Fibroblast of pulmonary artery (primary cell): ENCODE measurements at regions not wholly inside any gene's neighbourhood (a gene's known extent, or its start where the extent isn't known, plus 50 kb on each side); places are given as distances from the start of the nearest gene placed in this dataset.

Experiments used
- DNase-seq: peaks from one replicate; pipeline ENCODE4 v3.0.0-alpha.2; 2010; ENCODE audit warnings: low read depth
- H3K4me3 ChIP-seq: replicated peaks from 2 replicates; pipeline ENCODE4 v1.5.1; 2011; ENCODE audit warnings: low read depth, mild to moderate bottlenecking, control low read depth, low read length, moderate library complexity
- CTCF ChIP-seq: IDR thresholded peaks from 2 replicates; pipeline ENCODE4 v1.5.1; 2011; ENCODE audit warnings: mild to moderate bottlenecking, control low read depth, low read length, inconsistent platforms; ENCODE audit errors: missing control alignments

DNA sequence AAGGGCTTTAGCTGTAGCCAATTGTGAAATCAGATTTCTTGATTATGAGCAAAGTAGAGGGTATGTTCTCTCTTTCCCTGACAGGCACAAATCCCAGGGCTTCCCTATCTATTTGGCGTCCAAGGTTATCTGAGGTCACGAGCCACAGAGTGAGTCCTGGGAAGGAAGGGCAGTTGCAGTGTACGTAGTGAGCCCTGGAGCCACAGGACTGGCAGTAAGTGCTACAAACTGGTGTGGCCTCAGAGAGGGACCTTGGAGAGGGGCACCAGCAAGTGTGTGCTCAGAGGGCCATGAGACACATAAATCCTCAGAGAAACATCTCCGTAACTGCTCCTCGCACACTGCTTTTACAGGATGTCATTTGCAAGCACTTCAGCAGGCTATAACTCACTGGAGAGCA is 115.5 kb upstream of the SH3BP4 start:
- no peak overlapping the region for H3K4me3 ChIP-seq
- no peak for DNase-seq
- no peak for TF ChIP-seq CTCF

- H3K4me3 ChIP-seq, result no peak overlapping the region
- no peak for DNase-seq
- no peak for TF ChIP-seq CTCF
Measured at GRCh38 chr2:234835738-234836137, 116.1 kb upstream of the SH3BP4 start.

- no peak for DNase-seq
- H3K4me3 ChIP-seq, result no peak overlapping the region
- no peak for TF ChIP-seq CTCF
Measured at GRCh38 chr2:234834228-234834923, 117.4 kb upstream of the SH3BP4 start.

DNA sequence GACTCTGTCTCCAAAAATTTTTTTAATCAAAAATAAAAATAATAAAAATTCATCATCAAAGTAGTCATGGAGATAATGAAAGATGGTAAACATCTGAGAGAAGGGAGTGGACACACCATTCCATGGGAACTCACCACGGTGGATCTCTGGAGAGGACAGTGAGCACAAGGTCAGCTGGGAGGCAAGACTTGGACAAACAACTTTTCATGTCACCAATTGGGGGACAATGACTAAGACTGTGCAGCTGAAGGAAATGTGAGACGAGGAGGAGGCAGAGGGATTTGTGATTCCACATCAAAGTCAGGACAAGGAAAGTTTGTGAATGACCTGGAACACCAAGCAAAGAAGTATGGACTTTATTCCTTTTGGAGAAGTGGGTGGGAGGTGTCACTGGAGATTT is 121.0 kb upstream of the SH3BP4 start:
- TF ChIP-seq CTCF, result no peak
- no peak for DNase-seq
- no peak overlapping the region for H3K4me3 ChIP-seq

DNA sequence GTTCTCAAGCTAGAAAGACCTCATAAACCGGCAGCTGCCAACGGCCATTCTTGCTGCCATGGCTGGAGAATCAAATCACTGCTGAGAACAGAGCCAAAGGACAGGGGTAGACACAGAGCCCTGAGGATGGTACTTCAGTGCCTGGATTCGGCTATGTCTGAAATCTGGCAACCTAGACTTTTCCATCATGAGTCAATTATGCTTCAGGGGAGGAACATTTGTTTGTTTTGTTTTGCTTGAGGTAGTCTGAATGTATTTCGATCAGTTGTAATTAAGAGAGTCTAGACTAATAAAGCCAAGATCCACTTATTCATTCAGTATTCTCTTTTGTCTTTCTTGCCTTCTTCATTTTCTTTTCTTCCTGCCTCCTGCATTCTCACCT is 122.8 kb upstream of the SH3BP4 start:
- no peak for DNase-seq
- no peak overlapping the region for H3K4me3 ChIP-seq
- no peak for TF ChIP-seq CTCF

DNA sequence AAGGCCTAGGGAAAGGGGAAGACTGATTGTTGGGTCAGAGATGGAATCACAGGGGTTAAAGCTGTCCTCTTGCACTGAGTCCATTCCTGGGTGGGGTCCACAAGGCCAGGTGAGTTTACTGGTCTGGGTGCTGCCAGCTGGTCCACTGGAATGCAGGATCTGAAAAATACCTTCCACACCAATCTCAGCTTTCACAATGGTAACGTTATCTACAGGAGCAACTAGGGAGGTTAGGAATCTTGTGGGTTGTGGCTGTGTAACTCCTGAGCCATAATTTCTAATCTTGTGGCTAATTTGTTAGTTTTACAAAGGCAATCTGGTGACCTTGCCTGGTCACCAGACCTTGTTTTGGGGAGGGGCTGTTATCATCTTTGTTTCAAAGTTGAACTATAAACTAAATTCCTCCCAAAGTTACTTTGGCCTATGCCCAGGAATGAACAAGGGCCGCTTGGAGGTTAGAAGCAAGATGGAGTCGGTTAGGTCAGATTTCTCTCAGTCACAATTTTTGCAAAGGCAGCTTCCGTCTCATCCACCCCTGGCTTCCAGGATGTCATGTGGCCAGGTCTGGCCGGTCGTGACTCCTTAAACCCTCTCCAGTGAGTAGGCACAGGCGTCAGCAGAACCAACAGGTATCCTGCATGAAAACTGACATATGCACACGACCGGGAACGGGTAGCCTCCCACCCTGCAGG is 123.3 kb upstream of the SH3BP4 start:
- H3K4me3 ChIP-seq, result no peak overlapping the region
- TF ChIP-seq CTCF, result no peak
- DNase-seq, result no peak
